ENCODE measurements at regions not wholly inside any gene's neighbourhood (a gene's known extent, or its start where the extent isn't known, plus 50 kb on each side); places are given as distances from the start of the nearest gene placed in this dataset.
"Not testable (repeated sequence)": the region's sequence is repeated elsewhere in the genome, so short reads cannot be mapped to it uniquely, and the experiment has no call there.

DNA sequence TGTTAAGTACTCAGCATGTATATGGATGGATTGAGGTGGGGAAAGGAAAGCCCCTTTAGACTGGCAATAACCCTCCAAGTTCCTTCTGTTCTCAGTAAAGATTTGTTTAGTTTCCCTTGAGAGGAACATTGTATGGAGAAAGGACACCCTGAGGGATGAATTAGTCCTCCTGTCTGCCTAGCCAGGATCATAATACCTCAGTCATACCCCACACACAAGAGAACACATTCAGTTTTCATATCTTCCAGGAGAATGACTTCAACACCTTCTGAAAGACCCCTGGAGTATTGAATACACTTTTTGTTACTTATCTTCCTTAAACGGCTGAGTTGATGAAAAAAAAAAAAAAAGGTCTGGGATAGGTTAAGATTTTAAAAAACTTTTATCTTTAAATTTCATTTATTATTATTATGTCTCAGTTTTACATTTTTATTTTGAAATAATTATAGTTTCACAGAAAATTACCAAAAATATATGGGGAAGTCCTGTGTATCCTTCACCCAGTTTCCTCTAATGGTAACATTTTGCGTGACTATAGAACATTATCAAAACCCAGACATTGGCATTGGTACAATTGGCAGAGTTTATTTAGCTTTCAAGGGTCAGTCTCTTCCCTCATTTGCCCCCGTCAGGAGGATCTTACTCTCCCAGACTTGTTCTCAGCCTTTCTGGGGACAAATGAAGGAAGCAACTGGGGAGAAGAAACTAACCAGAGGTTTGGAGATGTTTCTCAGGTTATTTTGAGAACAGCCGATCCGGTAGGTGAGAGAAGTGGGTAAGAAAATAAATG lies 88.0 kb downstream of the ACTBL2 start:
- DNase-seq, result no peak

DNA sequence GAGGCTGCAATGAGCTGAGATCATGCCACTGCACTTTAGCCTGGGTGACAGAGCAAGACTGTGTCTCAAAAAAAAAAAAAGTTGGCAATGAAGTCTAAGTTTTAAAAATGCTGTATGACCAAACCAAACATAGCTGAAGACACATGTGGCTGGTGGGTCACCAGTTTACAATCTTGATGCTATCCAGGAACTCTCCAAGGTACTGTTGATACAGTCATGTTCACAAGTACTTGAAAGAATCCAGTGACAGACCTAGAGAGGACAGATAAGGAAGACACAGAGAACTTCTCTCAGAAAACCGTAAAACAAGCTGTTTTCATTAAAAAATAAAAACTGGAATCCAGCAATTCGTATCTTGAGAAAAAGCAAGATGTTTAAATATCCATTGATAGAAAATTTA lies 95.7 kb downstream of the ACTBL2 start:
- DNase-seq, result no peak

DNA sequence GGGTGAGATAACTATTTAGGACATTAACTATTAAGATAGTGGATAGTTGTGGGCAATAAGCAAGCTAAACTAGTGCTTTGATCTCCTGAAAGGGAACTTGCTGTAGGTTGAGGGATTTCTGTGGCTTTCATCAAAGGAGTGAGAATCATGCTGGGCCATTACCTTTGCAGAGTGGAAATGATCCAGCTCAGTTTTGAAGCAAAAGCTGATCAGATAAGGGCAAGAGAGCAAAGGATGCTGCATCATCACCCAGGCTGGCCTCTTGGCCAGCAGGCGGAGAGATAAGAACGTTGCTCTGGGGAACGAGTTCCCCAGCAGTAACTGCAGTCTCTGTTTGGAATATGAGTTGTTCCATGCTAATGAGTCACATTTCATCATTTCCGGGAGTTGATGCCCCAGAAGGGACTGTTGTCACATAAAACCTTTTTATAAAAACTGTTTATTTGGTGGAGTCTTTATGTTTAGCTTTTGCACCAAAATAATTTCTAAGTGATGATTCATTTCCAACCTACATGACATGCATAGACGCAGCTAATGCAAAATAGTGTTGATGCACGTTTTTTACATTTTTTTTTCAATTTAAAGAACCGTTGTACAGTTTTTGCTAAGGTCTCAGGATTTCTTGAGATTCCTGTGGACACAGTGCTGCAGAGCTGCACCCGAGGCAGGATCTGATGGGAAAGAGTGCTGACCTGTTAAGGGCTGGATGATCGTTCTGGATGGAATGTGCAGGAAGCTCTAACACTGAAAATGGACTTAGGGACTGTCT lies 99.3 kb downstream of the ACTBL2 start:
- DNase-seq, result no peak

DNA sequence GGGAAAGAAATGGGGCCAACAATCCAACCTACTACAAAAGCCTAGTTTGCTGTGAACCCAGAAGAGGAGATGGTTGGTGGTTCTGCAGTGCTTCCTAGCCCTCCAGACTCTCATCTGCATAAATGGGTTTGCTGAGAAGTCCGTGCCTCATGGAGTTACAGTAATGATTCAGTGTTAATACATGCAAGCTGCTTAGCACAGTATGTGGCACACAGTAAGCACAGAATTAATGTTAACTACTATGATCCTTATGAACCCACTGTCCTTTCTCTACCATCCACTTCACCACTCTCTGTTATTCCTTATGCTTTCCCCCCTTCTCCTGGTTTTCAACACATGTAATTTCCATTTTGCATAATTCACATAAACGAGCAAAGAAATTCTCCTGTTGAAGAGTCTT lies 100.0 kb downstream of the ACTBL2 start:
- DNase-seq, result no peak

DNA sequence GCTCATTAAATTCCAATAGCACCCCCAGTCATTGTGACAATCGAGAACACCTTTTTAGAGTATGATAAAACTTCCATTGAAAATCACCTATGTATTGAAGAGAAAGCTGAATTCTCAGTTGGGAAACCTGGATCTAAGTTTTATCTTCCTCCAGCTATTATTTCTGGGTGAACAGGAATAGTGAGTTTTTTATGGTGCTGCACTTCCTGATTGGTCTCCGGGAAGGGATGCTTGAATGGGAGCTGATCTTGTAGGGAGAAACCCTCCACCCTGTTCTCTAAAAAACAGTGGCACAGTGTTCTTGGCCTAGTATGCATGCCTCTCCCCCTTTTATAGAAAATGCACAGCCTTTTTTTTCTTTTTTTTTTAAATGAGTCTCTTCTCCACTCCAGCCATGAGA lies 112.2 kb downstream of the ACTBL2 start:
- DNase-seq, result no peak

DNA sequence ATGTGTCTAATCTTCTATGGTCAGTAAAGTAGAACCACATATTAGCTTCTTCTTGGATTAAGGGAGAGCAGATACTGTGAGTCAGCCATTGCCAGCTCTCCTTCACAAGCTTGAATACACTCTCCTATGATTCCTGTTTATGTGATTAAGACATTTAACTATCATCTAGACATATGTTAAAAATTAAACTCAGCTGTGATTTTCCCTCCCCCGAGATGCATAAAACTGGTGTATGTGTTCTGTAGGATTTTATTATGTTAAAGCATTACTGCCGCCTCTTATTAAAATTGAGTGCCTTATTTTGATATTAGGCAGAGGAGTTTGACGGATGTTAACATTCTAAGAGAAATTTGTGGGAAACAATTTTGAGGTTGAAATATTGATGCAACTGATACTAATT lies 114.6 kb downstream of the ACTBL2 start:
- no peak for DNase-seq

DNA sequence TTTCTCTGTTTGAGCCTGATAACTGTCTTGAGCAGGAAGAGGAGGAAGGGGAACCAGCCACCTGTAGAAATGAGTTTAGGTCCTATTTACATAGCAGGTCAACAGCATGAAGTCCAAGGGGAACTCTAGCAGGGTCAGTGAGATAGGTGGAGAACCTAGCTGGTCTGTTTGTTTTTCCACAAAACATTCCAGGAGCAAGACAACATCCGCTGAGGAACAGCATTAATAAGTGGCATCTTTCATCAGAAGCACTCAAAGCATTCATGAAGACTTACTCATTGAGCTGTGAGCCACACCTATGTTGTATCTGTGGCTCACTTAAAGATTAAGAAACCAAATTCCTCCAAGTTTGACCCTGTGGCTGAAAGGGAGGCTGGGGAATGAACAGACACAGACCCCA lies 115.9 kb downstream of the ACTBL2 start:
- DNase-seq, result no peak

DNA sequence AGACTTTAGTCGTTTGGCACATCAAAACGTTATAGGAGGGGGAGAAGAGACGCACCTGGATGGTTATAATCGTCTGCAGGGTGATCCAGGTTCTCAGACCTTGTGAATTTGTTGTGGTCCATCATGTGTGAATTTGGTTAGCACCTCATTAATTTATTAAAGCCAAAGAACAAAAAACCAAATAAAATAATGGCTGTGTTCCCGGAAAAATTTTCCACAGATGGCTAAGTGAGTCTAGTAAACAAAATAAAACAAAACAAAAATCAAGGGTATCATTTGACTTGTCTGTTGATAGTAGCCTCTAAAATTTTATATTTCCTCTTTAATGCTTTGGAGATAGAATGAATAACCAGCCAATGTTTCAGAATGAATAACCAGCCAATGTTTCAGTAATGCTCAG lies 119.7 kb downstream of the ACTBL2 start:
- DNase-seq, result no peak

DNA sequence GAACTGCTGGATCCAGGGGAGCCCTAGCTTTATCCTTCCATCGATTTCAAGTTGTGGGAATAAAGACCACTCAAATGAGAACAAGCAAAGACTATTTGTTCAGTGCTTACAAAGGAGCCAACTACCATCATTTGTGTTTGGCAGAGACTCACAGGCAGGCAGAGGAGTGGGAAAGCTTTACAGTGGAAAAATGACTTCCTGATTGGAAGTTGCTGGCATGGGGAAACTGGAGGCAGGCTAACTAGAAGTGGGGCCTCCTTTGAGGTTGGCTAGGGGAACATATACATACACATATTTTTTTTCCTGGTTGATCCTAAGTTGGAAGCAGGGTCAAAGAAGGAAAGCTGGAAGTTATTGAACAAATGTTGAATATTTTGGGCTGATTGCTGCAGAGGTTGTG lies 121.7 kb downstream of the ACTBL2 start:
- DNase-seq, result no peak

DNA sequence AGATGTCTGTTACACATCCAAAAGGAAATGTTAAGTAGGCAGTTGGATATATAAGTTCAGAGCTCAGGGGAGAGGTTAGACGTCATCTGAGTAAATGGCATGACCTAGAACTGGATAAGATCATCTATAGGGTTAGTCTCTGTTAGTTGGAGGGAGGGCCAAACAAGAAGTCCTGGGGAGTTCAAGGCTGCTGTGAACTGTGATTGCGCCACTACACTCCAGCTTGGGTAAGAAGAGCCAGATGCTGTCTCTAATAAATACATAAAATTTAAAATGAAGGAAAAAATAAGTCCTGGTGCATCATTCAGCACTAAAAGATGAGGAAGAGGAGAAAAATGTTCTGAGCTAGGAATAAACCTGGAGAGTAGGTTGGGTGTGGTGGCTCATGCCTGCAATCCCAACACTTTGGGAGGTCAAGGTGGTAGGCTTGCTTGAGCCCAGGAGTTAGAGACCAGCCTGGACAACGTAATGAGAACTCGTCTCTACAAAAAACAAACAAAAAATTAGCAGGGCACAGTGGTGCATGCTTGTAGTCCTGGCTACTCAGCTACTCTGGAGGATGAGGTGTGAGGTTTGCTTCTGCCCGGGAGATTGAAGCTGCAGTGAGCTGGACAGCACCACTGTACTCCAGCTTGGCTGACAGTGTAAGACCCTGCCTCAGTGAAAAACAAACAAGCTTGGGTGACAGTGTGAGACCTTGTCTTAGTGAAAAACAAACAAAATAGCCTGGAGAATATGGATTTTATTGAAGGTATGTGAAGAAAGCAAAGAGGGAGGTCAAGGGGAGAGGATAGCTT lies 123.6 kb downstream of the ACTBL2 start:
- DNase-seq, result no peak

DNA sequence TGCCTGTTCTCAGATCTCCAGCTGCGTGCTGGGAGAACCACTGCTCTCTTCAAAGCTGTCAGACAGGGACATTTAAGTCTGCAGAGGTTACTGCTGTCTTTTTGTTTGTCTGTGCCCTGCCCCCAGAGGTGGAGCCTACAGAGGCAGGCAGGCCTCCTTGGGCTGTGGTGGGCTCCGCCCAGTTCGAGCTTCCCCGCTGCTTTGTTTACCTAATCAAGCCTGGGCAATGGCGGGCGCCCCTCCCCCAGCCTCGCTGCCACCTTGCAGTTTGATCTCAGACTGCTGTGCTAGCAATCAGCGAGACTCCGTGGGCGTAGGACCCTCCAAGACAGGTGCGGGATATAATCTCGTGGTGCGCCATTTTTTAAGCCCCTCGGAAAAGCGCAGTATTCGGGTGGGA lies 125.8 kb downstream of the ACTBL2 start:
- DNase-seq, result not testable (repeated sequence)

DNA sequence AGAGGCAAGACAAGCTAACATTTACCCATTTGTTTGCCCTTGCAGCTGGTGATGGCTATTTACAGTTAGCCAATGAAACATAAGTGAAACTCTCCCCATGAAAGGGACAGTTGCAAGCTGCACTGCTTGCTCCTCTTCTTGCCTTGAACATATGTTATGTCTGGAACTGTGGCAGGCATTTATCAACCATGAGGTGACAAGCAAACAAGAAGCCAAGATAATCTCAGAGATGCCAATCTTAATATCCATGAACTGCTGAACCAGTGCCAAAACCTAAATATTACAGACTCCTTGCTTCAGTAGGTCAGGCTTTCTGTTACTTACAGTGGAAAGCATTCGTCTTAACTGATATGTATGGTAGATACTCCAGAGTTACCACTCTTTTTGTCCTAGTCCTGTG lies 133.4 kb downstream of the ACTBL2 start:
- no peak for DNase-seq

DNA sequence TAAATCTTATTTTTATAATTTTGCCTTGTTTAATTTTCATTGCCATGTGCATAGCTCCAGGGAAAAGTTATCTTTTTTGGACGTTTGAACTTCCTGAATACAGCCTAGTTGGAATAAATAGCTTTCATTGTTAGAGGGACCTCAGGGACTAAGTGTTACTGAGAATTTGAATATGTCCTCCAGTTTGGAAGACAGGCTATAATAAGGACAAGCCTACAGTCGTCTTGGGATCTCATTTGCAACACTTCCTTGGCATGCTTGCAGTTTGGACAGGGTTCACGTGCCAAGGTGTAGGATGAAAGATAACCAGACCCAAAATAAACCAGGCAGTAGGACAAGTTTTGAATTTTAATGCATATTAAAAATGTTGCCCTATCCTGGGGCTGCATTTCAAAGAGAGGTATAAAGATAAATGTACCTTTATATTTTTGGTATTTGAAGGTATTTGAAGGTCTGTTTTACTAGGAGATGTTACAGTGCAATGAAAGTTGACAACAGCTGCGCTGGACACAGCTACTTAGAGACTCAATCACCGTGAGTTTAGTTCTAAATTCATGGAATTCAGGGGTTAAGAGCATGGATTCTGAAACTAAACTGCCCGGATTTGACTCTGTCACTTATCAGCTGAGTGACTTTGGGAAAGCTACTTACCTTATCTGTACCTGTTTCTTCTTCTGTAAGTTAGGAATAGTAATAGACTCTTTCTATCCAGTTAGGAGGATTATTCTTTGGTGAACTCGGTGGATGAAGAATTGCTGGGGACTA lies 134.1 kb downstream of the ACTBL2 start:
- no peak for DNase-seq

DNA sequence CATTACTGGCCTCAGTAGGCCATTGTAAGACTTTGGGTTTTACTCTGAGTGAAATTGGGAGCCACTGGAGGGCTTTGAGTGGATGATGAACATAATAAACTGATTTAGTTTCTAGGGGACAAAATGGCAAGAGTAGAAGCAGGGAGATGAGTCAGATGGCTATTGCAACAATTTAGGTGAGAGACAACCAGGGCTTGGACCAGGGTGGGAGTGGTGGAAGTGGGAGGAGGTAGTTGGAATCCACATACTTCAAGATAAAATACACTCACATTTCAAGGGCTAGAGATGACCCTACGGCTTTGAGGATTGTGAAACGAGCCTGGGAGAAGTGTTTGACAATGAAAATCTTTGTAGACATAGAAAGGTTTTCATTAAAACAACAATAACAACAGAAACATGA lies 136.3 kb downstream of the ACTBL2 start:
- no peak for DNase-seq

DNA sequence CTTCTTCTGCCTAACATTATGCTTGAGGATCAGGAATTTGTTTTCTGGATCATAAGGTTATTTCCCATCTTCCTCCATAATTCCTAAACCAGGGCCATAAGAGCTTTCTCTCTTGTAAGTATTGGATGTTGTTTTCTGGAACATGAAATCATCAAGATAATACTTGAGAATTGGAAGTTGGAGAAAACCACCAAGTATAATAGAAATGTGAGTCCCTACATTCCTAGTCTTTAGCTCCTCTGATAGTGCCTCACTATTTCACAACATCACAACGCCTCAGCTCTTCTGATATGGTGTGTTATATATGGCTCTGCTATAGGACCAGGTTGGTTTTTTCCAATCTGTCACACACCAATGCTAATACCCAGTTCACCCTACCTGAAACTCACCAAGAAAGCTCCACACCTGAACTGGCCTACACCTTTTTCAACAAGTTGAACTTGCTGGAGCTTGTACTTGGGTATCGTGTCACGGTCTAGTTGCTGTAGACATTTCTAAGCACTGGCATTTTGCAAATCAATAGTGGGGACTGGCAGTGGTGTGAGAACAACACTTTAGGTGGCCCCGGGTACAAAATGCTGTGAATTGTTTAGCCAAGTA lies 141.1 kb downstream of the ACTBL2 start:
- no peak for DNase-seq

DNA sequence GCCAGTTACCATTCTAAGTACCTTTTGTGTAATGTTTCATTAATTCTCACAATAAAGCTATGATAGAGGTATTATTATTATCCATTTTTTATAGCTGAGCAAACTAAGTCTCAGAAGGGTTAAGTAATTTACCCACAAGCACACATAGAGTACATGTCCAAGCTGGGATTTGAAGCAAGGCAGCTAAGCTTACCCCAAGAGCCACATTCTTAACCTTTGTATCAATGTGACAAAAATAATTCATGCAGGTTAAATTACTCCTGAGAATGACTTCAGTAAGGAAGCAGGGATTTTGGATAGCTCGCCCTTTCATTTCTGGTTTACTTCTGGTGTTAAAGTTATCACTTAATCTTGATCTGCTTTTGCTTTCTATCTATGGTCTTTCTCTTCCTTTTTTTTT lies 141.9 kb downstream of the ACTBL2 start:
- DNase-seq, result no peak

DNA sequence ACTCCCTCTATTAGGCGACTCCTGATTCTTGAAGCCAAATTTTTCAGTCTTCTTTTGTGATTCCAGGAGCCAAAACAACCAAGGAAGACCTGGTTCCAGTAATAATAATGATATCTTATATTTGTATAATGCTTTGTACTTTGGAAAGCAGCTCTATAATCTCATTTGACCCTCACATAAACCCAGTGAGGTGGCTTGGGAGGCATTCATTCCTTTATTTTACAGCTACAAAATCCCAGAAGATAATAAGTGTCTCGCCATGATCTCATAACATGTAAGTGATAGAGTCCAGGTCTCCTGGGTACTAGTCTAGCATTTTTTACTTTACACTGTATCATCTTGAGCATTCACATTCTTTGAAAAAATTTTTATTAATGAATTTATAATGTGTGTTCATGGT lies 143.1 kb downstream of the ACTBL2 start:
- DNase-seq, result no peak

DNA sequence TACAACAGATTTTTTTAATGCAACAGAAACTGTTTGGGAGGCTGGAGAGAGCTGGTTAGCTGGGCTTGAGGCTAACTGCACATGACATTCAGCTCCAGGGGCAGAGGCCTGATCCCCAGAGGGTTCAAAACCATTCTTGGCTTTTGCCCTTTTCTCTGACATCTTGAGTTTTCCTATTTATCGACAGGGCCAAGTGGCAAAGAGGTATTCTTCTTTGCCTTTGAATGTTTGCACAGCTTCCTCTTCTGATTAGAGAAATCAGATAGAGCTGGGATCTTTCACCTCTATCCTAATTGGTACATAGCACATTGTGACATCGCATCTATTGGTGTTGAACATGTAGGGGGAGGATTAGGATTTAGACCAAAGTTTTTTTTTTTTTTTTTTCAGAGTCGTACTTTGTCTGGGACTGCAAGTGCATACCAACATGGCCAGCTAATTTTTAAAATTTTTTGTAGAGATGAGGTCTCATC lies 143.7 kb downstream of the ACTBL2 start:
- no peak for DNase-seq

DNA sequence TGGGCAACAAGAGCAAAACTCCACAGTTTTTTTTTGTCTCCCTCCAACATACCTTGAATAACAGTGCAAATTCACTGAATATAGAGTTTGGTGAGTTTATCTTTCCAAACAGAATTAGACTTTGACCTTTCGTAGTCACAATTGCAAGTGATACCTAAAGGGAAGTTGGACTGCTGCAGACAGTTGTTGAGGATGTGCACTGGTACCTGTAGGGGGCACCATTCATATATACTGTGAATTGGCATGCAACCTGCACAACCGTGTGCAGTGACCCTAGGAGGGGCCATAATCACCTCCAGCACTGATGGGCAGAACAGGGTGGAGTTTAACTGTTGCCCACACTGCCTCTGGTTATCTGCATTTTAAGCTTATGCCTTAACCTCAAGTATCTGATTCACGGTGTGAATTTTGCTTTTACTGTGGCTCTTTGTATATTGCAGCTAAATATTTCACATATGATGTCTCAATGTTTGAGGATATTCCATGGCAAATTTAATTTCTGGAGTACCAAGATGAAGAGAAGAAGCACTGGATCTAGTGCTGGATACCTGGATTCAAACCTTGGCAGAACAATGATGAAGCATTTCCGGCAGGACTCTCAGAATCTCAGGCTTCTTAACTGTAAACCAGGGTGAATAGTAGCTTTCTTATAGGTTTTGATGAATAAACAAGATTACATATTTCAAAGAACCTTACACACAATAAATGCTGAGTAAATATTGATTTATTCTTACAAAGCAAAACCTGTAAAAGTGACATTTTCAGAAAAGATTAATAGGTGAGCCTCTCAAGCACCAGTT lies 144.3 kb downstream of the ACTBL2 start:
- no peak for DNase-seq

DNA sequence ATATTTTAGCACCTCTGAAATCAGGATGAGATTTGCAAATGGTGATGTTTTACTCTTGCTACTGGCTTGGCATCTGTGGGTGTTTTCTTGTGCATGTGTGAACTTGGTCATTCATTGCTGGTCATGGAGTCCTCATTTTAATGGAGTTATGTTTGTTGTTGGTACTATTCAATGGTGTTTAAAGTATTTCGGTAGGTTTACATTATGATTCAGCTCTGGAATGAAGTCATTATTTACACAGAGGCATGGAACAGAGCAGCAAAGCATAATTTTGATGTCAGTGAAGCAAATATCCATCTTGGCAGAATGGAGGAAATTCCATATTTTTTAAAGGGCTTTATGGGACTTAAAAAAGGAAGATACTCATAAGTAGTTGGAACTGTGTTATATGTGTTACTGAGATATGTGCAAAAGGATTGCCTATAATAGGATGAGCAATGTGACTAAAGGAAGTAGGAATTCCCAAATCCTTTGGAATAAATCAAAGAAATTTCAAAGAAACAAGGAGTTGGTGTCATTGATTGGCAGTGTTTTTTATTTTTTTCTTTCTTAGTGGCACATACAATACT lies 147.4 kb downstream of the ACTBL2 start:
- no peak for DNase-seq

DNA sequence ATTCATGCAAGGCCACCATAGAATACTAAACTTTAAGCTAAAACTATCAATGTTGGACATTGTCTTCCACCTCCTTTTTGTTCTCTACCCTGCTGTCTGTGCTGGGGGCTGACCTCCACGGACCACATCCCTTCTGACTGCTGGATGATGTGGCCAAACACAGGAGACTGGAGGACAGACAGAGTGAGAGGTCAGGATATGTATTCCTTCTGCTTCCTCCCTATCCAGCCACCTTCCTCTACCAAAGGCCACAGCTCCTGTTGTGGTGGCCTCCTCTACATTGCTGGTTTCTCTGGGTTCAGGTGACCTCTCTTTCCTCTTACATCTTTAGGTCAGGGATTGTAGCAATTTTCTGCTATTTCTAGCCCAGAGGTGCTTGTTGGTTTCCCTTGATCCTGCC lies 148.1 kb downstream of the ACTBL2 start:
- no peak for DNase-seq
